Psoas muscle (tissue), 7 donors: ENCODE measurements at regions not wholly inside any gene's neighbourhood (a gene's known extent, or its start where the extent isn't known, plus 50 kb on each side); places are given as distances from the start of the nearest gene placed in this dataset.

ENCODE experiments used
- ATAC-seq, 4 donors: fragments of 200-7000 bp; cut with Tn5 transposase; one replicate each; pipeline ENCODE4 v1.9.1; 2020; ENCODE audit warnings: moderate library complexity in 3 of 4, mild to moderate bottlenecking in 2 of 4
- DNase-seq, 2 donors: peaks; one replicate each; pipeline ENCODE4 v3.0.0-alpha.2; 2020
- H3K27ac ChIP-seq: fragments of 200-600 bp; one replicate; pipeline ENCODE4 v1.8.0; 2022
- H3K27me3 ChIP-seq, 3 donors: fragments of 200-600 bp in 1 of 3; one replicate each; pipeline versions ENCODE4 v1.6.1 to v1.8.0; 2013 to 2022; ENCODE audit warnings: low read length in 2 of 3, mild to moderate bottlenecking in 2 of 3, moderate library complexity in 1 of 3; ENCODE audit not compliant: insufficient read depth in 3 of 3
- H3K36me3 ChIP-seq, 2 donors: fragments of 200-600 bp in 1 of 2; one replicate each; pipeline versions ENCODE4 v1.6.1 to v1.8.0; 2013 to 2022; ENCODE audit warnings: low read depth in 1 of 2, mild to moderate bottlenecking in 1 of 2, moderate library complexity in 1 of 2; ENCODE audit not compliant: insufficient read depth in 1 of 2
- H3K4me1 ChIP-seq: fragments of 200-600 bp; one replicate; pipeline ENCODE4 v1.8.0; 2022
- H3K4me3 ChIP-seq: fragments of 200-600 bp; one replicate; pipeline ENCODE4 v1.8.0; 2022; ENCODE audit warnings: mild to moderate bottlenecking
- H3K9me3 ChIP-seq: fragments of 200-600 bp; one replicate; pipeline ENCODE4 v1.8.0; 2022
- WGBS, 3 donors: extraction: QIAGEN DNeasy Blood & Tissue Kit; methylation state at CpG; one replicate each; pipeline versions ENCODE4 v1.1.6 to v1.1.7; 2013; 5-methylcytosine and 5-hydroxymethylcytosine counted together
- intact Hi-C, 2 donors: fragments of 100-400 bp; cut with DNase I; formaldehyde crosslinking; loops; one replicate each; pipeline versions ENCODE4 v1.11.0 to v1.14.2; 2022
- TF ChIP-seq, protein P1 (sequence below): fragments of 200-600 bp; IDR thresholded peaks from one replicate; pipeline ENCODE4 v1.8.0; 2022; ENCODE audit warnings: antibody characterized with exemption
- donor health status: healthy with polysubstance abuse.
- donor health status: DM: no; HTN: no; CAD: no; lungs with moderate emphysema.
- donor health status: Bipolar disorder and iron deficiency.
- donor health status: healthy.
- donor health status: DM: yes; HTN: yes; CAD: no.
- donor health status: DM: no; HTN: no; CAD: no.
- donor health status: DM: yes; HTN: yes; CAD: no.

- Histone ChIP-seq H3K9me3 (no peaks in the 10 kb centered on the region), H3K4me1 (no peaks in the 10 kb centered on the region), H3K4me3 (no peak overlapping the region), H3K27me3 (peaks cover 0 to 4% (median 0%) of the 10 kb centered on the region in 3 donors), H3K36me3 (no peaks in the 10 kb centered on the region), H3K27ac (no peak overlapping the region)
- intact Hi-C loops, result no loop called here
- DNase-seq (no peak), ATAC-seq (no peak)
- whole genome bisulfite sequencing, 3 donors, result 44 to 56% (median 51%) methylated on average over 4 of the region's 4 CpGs
- TF ChIP-seq, protein P1, sequence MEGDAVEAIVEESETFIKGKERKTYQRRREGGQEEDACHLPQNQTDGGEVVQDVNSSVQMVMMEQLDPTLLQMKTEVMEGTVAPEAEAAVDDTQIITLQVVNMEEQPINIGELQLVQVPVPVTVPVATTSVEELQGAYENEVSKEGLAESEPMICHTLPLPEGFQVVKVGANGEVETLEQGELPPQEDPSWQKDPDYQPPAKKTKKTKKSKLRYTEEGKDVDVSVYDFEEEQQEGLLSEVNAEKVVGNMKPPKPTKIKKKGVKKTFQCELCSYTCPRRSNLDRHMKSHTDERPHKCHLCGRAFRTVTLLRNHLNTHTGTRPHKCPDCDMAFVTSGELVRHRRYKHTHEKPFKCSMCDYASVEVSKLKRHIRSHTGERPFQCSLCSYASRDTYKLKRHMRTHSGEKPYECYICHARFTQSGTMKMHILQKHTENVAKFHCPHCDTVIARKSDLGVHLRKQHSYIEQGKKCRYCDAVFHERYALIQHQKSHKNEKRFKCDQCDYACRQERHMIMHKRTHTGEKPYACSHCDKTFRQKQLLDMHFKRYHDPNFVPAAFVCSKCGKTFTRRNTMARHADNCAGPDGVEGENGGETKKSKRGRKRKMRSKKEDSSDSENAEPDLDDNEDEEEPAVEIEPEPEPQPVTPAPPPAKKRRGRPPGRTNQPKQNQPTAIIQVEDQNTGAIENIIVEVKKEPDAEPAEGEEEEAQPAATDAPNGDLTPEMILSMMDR, result no peak
Observed at GRCh38 chrX:140064993-140065392, 99.7 kb upstream of the CXorf66 start.

GRCh38 chrX:140057001-140057411, 91.7 kb upstream of the CXorf66 start:
- H3K9me3 ChIP-seq, result no peaks in the 10 kb centered on the region
- ATAC-seq (peak; percentile 65 to 75 (median 70)), DNase-seq (peak; percentile 45 to 72)
- H3K36me3 ChIP-seq, result no peaks in the 10 kb centered on the region
- no peaks in the 10 kb centered on the region for H3K27me3 ChIP-seq
- WGBS, 3 donors, result 20 to 24% (median 24%) methylated on average over 11 of the region's 11 CpGs
- H3K4me1 ChIP-seq, result no peaks in the 10 kb centered on the region
- TF ChIP-seq, protein P1, result peak; percentile 73
- intact Hi-C loops, result loop anchor here (2.0 to 5.0 kb wide), 3 partner anchors 85 to 608 kb away; no protein-coding TSS in a partner anchor
- no peak overlapping the region for H3K27ac ChIP-seq
- H3K4me3 ChIP-seq, result no peak overlapping the region

DNA sequence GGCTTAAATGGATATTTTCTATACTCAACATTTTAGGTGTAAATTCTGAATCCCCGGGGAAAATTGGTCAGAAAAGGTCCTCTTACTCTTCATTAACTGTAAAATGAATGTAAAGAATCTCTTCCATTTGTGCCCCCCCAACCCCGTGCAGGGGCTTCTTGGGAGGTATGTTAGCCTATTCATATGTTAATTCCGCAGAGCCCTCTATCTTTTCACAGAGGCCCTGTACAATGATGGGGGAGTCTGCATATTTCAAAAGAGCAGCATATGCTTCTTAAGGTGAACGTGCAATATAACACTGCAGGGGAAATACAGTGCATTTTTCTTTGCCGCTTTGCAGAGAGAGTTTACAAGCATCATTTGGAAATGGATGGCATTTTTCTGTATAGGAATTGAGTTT, 88.5 kb upstream of the CXorf66 start:
- no peak overlapping the region for H3K27ac ChIP-seq
- 35 to 38% (median 36%) methylated on average over 5 of the region's 5 CpGs for WGBS, 3 donors
- TF ChIP-seq, protein P1, result no peak
- H3K4me3 ChIP-seq, result no peak overlapping the region
- H3K27me3 ChIP-seq, result no peaks in the 10 kb centered on the region
- DNase-seq (no peak), ATAC-seq (no peak)
- no peaks in the 10 kb centered on the region for H3K4me1 ChIP-seq
- H3K36me3 ChIP-seq, result no peaks in the 10 kb centered on the region
- H3K9me3 ChIP-seq, result no peaks in the 10 kb centered on the region
- intact Hi-C loops, result no loop called here

- H3K27ac ChIP-seq, result no peak overlapping the region
- no peaks in the 10 kb centered on the region for H3K4me1 ChIP-seq
- no peaks in the 10 kb centered on the region for H3K9me3 ChIP-seq
- no peaks in the 10 kb centered on the region for H3K27me3 ChIP-seq
- TF ChIP-seq, protein P1, result no peak
- H3K4me3 ChIP-seq, result no peak overlapping the region
- ATAC-seq (no peak), DNase-seq (no peak)
- intact Hi-C loops, result no loop called here
- no peaks in the 10 kb centered on the region for H3K36me3 ChIP-seq
Observed at GRCh38 chrX:140050906-140051305, 85.6 kb upstream of the CXorf66 start.

GRCh38 chrX:140040386-140040785, 75.1 kb upstream of the CXorf66 start:
- H3K4me1 ChIP-seq, result no peaks in the 10 kb centered on the region
- H3K27me3 ChIP-seq, result no peaks in the 10 kb centered on the region
- H3K9me3 ChIP-seq, result peaks cover 10% of the 10 kb centered on the region
- no peaks in the 10 kb centered on the region for H3K36me3 ChIP-seq
- WGBS, 3 donors, result 62 to 66% (median 63%) methylated on average over 5 of the region's 5 CpGs
- no peak for ATAC-seq
- intact Hi-C loops, result no loop called here
- TF ChIP-seq, protein P1, result no peak
- DNase-seq, result no peak
- H3K4me3 ChIP-seq, result no peak overlapping the region
- no peak overlapping the region for H3K27ac ChIP-seq
